Omental fat pad (tissue), 3 donors: ENCODE measurements at regions not wholly inside any gene's neighbourhood (a gene's known extent, or its start where the extent isn't known, plus 50 kb on each side); places are given as distances from the start of the nearest gene placed in this dataset.

Source experiments
- ATAC-seq: fragments of 150-250 bp; one replicate; pipeline ENCODE4 v1.9.1; 2016; ENCODE audit warnings: mild to moderate bottlenecking, moderate library complexity; ENCODE audit not compliant: low FRiP score
- DNase-seq: peaks from one replicate; pipeline ENCODE4 v3.0.0-alpha.2; 2019; ENCODE audit warnings: low spot score
- TF ChIP-seq, protein P1 (sequence below), 3 donors: fragments of 450-650 bp; IDR thresholded peaks; one replicate each; pipeline ENCODE4 v1.5.1; 2016 to 2017; ENCODE audit warnings: antibody characterized with exemption in 3 of 3, mild to moderate bottlenecking in 3 of 3, moderate library complexity in 2 of 3

- TF ChIP-seq, protein P1, sequence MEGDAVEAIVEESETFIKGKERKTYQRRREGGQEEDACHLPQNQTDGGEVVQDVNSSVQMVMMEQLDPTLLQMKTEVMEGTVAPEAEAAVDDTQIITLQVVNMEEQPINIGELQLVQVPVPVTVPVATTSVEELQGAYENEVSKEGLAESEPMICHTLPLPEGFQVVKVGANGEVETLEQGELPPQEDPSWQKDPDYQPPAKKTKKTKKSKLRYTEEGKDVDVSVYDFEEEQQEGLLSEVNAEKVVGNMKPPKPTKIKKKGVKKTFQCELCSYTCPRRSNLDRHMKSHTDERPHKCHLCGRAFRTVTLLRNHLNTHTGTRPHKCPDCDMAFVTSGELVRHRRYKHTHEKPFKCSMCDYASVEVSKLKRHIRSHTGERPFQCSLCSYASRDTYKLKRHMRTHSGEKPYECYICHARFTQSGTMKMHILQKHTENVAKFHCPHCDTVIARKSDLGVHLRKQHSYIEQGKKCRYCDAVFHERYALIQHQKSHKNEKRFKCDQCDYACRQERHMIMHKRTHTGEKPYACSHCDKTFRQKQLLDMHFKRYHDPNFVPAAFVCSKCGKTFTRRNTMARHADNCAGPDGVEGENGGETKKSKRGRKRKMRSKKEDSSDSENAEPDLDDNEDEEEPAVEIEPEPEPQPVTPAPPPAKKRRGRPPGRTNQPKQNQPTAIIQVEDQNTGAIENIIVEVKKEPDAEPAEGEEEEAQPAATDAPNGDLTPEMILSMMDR (IDR thresholded peaks at IDR 0.05), result no peak
- ATAC-seq (no peak), DNase-seq (no peak)
Observed at GRCh38 chr2:125721072-125721721, 934.8 kb upstream of the GYPC start.

DNA sequence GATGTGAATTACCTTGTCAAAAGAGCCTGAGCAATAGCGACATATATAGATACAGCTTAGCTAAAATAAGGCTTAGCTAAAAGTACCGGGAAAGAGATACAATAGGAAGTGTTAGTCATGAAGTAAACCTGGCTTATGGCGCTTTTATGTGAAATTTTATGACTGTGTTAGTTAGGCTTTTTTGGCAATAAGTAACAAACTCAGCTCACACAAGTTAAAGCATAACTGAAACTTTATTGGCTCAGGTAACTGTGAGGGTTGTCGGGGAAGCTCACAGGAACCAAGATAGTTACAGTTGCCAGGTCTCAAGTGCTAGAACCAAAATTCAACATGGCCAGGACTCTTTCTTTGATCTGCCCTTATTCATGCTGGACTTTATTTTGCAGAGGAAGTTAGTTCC, 925.0 kb upstream of the GYPC start:
- TF ChIP-seq, protein P1 (IDR thresholded peaks at IDR 0.05), result no peak
- DNase-seq, result no peak
- ATAC-seq, result no peak

DNA sequence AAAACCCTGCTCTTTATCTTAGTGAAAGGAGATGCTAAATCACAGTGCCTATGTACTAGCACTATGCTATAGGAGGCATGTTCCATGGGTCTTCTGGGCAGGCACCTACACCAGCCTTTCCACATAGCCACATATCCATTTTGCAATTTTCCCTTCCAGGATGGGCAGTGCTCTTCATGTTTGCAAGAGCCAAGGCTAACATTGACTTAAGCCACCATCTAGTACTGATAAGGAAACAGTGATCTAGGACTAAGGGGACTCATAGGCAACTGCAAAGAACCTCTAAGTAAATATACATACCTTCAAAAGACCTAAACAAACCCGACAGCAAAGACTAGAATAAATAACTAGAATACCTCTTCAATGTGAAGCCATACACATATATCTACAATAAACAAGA, 919.7 kb upstream of the GYPC start:
- TF ChIP-seq, protein P1 (IDR thresholded peaks at IDR 0.05), result no peak
- DNase-seq, result no peak
- ATAC-seq, result no peak

GRCh38 chr2:125745514-125745913, 910.4 kb upstream of the GYPC start:
- TF ChIP-seq, protein P1 (IDR thresholded peaks at IDR 0.05), result no peak
- no peak for ATAC-seq
- DNase-seq, result no peak

DNA sequence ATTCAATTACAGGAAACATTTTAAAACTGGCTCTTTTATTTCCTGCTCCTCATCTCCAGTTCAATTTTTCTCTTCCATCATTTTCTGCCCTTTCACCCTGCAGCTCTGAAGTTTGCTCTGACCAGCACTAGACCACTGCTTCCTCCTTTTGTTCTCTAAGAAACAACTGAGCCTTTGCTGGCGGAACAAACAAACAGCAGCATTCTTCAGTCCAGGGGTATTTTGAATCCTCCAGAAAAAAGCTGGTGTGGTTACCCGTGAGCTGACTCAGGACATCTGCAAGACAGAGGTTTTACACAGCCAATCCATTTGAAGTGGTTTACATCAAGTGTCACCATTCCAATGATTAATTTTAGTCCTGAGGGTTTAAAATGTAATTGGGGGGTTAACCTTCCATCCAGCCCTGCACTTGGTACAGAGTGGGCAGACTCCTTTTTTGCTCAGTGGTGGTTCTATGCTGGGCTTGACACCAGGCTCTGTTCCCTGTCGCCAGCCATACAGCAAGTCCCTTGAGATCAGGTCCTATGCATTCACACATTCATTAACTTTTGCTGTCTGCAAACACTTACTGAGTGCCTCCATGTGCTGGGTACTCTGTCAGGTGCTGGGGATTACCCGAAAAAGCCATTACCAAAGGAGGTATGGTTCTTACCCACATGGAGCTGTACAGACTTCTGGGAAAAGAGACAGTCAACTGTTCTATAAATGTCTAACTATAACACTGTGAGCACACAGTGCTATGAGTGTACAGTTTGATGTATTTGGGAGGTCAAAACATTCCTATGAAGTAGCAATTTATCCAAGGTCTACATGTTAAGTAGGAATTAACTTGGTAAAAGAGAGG, 909.4 kb upstream of the GYPC start:
- ATAC-seq (peak; percentile 19), DNase-seq (no peak)
- TF ChIP-seq, protein P1 (IDR thresholded peaks at IDR 0.05), result no peak

- TF ChIP-seq, protein P1 (IDR thresholded peaks at IDR 0.05), result no peak
- DNase-seq (no peak), ATAC-seq (no peak)
Observed at GRCh38 chr2:125747165-125747425, 908.9 kb upstream of the GYPC start.

DNA sequence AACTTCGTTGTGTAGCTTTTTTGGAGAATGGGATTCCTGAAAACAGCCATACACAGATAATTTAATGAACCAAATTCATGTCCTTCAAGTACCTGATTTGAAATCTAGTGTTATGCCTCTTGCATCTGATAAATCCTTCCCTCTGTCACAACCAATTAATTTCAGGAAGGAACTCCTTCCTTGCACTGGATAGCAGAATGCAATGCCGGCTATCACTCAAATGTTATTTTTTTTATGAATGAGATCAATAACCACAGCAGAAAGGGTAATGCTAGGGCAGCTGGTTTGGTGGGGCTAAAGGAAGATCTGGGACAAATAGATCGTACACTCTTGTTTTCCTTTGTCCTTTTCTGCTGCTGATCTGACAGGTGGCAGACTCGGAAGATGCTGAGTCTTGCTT, 899.5 kb upstream of the GYPC start:
- ATAC-seq (no peak), DNase-seq (no peak)
- TF ChIP-seq, protein P1 (IDR thresholded peaks at IDR 0.05), result no peak
